ENCODE measurements at regions not wholly inside any gene's neighbourhood (a gene's known extent, or its start where the extent isn't known, plus 50 kb on each side); places are given as distances from the start of the nearest gene placed in this dataset.
A peak's percentile ranks its signal among the peaks of the same experiment; 100 is the strongest.

DNA sequence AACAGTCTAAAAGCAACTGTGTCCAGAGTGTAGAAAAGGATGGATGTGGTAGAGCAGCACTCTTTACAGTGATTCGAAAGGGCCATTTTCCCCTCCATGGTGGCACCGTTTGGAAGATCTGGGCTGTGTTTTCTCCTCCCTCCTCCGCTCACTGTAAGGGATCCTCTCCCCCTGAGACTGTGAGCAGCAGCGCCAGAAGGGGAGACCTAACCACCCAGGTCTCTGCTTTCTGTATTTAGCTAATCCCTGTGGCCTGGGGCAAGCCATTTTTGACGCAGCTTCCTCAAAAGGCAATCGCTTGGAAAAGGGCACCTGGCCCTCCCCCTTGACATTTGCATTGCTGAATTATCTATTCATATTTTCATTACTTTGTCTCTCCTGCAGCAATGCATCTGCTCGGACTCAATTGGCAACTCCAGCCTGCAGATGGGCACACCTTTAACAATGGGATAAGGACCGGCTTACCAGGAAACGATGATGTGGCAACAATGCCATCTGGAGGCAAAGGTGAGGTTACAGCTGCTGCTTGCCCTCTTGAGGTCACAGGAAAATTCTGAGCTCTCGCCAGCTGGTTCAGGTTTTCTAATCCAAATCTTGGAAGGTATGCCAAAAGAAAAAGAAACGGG lies 244.3 kb upstream of the WWC1 start:
- ChIA-PET CTCF (interaction anchor here (0.6 to 2.4 kb wide), 74 partner anchors 8 to 1068 kb away, joined by 3 to 29 read pairs (median 4); partner anchors contain the start of gene TENM2), POLR2A (interaction anchor here (0.5 kb wide), 1 partner anchor 558 kb away, joined by 3 read pairs; no protein-coding TSS in a partner anchor)
- ATAC-seq (peak; percentile 93), DNase-seq (ENCODE audit: low spot score) (peak; percentile 72)
- Mint-ChIP-seq H3K9me3 (no peaks in the 10 kb centered on the region), H3K27ac (no peak overlapping the region; the same call in 1 of the 2 replicates), H3K36me3 (no peaks in the 10 kb centered on the region), H3K4me3 (0 out of 2 replicates have a peak overlapping the region, but pooled peaks have one; percentile 13), H3K27me3 (ENCODE audit: low read depth) (no peaks in the 10 kb centered on the region), H3K4me1 (peaks cover 25% of the 10 kb centered on the region)
- TF ChIP-seq FOXK1 (CRISPR knock-in tag; IDR thresholded peaks at IDR 0.05) = no peak

DNA sequence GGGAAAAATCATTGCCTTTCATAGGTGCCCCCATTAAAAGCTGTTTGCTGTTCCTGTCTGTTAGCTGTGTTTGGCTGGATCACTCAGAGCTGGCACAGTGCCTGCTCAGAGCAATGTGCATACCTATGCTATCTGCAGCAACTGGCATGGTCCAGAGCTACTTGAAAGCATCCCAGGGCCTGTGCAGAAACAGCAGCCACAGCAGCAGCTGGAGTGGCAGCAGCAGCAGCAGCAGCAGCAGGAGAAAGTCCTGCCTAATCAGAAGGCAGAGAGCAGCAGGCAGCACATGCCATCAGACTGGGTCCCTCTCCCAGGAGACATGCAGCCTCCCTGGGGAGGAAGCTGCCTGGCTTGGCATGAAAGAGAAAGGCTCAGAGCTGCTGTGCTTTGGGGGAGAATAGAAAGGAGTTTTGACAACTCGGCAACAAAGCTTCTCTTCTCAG lies 243.8 kb upstream of the WWC1 start:
- peaks cover 25% of the 10 kb centered on the region for H3K4me1 Mint-ChIP-seq
- no peaks in the 10 kb centered on the region for H3K27me3 Mint-ChIP-seq (ENCODE audit: low read depth)
- no peaks in the 10 kb centered on the region for H3K36me3 Mint-ChIP-seq
- ChIA-PET POLR2A (interaction anchor here (0.5 to 0.6 kb wide), 2 partner anchors 351 to 557 kb away, joined by 3 to 5 read pairs; no protein-coding TSS in a partner anchor), CTCF (interaction anchor here (0.6 to 2.4 kb wide), 74 partner anchors 8 to 1069 kb away, joined by 3 to 29 read pairs (median 4); partner anchors contain the start of gene TENM2)
- TF ChIP-seq GTF2I (CRISPR knock-in tag; conservative IDR thresholded peaks at IDR 0.05) (no peak), FOXP1 (CRISPR knock-in tag; IDR thresholded peaks at IDR 0.05; ENCODE audit: borderline replicate concordance) (0 out of 2 replicates have a peak, but pooled peaks have one; percentile 41)
- TF ChIP-seq, protein P1, sequence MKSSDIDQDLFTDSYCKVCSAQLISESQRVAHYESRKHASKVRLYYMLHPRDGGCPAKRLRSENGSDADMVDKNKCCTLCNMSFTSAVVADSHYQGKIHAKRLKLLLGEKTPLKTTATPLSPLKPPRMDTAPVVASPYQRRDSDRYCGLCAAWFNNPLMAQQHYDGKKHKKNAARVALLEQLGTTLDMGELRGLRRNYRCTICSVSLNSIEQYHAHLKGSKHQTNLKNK (CRISPR knock-in tag; IDR thresholded peaks at IDR 0.05) = no peak
- ATAC-seq (peak; percentile 62), DNase-seq (ENCODE audit: low spot score) (peak; percentile 11)
- no peaks in the 10 kb centered on the region for H3K9me3 Mint-ChIP-seq
- 0 out of 2 replicates have a peak overlapping the region, but pooled peaks have one; percentile 13 for H3K4me3 Mint-ChIP-seq
- H3K27ac Mint-ChIP-seq = 0 out of 2 replicates have a peak overlapping the region, but pooled peaks have one; percentile 2

DNA sequence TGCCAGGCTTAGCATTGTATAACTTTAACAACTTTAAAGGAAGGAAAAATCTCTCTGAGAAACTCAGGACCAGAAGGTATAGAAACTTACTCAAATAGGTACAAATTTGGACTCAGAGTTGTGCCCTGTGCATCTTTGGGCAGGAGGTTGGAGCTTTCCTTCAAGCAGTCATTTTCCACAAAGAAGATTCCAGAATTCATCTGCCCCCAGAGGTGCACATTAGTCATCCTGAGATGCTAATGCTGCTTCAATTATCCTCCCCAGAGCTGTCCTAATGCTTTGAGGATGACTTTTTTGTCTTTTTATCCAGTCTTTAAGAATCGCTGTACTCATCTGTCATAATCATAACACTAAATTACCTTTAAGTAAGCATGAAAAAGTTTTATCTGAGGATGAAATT lies 243.0 kb upstream of the WWC1 start:
- Mint-ChIP-seq H3K9me3 (no peaks in the 10 kb centered on the region), H3K27me3 (ENCODE audit: low read depth) (no peaks in the 10 kb centered on the region), H3K27ac (no peak overlapping the region), H3K36me3 (no peaks in the 10 kb centered on the region), H3K4me1 (peaks cover 25% of the 10 kb centered on the region), H3K4me3 (no peak overlapping the region)
- DNase-seq (ENCODE audit: low spot score) (no peak), ATAC-seq (no peak)
- ChIA-PET CTCF (interaction anchor here (1.0 to 2.4 kb wide), 18 partner anchors 7 to 804 kb away, joined by 3 to 29 read pairs (median 7); no protein-coding TSS in a partner anchor), POLR2A (no interaction called here)
- TF ChIP-seq, protein P2, sequence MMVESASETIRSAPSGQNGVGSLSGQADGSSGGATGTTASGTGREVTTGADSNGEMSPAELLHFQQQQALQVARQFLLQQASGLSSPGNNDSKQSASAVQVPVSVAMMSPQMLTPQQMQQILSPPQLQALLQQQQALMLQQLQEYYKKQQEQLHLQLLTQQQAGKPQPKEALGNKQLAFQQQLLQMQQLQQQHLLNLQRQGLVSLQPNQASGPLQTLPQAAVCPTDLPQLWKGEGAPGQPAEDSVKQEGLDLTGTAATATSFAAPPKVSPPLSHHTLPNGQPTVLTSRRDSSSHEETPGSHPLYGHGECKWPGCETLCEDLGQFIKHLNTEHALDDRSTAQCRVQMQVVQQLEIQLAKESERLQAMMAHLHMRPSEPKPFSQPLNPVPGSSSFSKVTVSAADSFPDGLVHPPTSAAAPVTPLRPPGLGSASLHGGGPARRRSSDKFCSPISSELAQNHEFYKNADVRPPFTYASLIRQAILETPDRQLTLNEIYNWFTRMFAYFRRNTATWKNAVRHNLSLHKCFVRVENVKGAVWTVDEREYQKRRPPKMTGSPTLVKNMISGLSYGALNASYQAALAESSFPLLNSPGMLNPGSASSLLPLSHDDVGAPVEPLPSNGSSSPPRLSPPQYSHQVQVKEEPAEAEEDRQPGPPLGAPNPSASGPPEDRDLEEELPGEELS (CRISPR knock-in tag; IDR thresholded peaks at IDR 0.05) = no peak
- TF ChIP-seq, protein P3, sequence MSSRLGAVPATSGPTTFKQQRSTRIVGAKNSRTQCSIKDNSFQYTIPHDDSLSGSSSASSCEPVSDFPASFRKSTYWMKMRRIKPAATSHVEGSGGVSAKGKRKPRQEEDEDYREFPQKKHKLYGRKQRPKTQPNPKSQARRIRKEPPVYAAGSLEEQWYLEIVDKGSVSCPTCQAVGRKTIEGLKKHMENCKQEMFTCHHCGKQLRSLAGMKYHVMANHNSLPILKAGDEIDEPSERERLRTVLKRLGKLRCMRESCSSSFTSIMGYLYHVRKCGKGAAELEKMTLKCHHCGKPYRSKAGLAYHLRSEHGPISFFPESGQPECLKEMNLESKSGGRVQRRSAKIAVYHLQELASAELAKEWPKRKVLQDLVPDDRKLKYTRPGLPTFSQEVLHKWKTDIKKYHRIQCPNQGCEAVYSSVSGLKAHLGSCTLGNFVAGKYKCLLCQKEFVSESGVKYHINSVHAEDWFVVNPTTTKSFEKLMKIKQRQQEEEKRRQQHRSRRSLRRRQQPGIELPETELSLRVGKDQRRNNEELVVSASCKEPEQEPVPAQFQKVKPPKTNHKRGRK (CRISPR knock-in tag; IDR thresholded peaks at IDR 0.05; ENCODE audit: borderline replicate concordance) = no peak
- TF ChIP-seq NFE2L1 (CRISPR knock-in tag; IDR thresholded peaks at IDR 0.05) = no peak
- TF ChIP-seq, protein P4, sequence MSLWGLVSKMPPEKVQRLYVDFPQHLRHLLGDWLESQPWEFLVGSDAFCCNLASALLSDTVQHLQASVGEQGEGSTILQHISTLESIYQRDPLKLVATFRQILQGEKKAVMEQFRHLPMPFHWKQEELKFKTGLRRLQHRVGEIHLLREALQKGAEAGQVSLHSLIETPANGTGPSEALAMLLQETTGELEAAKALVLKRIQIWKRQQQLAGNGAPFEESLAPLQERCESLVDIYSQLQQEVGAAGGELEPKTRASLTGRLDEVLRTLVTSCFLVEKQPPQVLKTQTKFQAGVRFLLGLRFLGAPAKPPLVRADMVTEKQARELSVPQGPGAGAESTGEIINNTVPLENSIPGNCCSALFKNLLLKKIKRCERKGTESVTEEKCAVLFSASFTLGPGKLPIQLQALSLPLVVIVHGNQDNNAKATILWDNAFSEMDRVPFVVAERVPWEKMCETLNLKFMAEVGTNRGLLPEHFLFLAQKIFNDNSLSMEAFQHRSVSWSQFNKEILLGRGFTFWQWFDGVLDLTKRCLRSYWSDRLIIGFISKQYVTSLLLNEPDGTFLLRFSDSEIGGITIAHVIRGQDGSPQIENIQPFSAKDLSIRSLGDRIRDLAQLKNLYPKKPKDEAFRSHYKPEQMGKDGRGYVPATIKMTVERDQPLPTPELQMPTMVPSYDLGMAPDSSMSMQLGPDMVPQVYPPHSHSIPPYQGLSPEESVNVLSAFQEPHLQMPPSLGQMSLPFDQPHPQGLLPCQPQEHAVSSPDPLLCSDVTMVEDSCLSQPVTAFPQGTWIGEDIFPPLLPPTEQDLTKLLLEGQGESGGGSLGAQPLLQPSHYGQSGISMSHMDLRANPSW (CRISPR knock-in tag; conservative IDR thresholded peaks at IDR 0.05; ENCODE audit: low read depth) = no peak
- TF ChIP-seq SOX15 (CRISPR knock-in tag; IDR thresholded peaks at IDR 0.05) = no peak
- TF ChIP-seq ETV6 (CRISPR knock-in tag; IDR thresholded peaks at IDR 0.05) = no peak
- TF ChIP-seq FOXJ3 (CRISPR knock-in tag; IDR thresholded peaks at IDR 0.05; ENCODE audit: borderline replicate concordance) = no peak
- TF ChIP-seq ELF4 (CRISPR knock-in tag; IDR thresholded peaks at IDR 0.05; ENCODE audit: low read depth) = no peak
- no peak for TF ChIP-seq TCF7 (CRISPR knock-in tag; IDR thresholded peaks at IDR 0.05; ENCODE audit: low read depth)
- no peak for TF ChIP-seq SMAD3 (CRISPR knock-in tag; IDR thresholded peaks at IDR 0.05; ENCODE audit: borderline replicate concordance)
- TF ChIP-seq, protein P5, sequence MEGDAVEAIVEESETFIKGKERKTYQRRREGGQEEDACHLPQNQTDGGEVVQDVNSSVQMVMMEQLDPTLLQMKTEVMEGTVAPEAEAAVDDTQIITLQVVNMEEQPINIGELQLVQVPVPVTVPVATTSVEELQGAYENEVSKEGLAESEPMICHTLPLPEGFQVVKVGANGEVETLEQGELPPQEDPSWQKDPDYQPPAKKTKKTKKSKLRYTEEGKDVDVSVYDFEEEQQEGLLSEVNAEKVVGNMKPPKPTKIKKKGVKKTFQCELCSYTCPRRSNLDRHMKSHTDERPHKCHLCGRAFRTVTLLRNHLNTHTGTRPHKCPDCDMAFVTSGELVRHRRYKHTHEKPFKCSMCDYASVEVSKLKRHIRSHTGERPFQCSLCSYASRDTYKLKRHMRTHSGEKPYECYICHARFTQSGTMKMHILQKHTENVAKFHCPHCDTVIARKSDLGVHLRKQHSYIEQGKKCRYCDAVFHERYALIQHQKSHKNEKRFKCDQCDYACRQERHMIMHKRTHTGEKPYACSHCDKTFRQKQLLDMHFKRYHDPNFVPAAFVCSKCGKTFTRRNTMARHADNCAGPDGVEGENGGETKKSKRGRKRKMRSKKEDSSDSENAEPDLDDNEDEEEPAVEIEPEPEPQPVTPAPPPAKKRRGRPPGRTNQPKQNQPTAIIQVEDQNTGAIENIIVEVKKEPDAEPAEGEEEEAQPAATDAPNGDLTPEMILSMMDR (IDR thresholded peaks at IDR 0.05) = no peak
- no peak for TF ChIP-seq ZNF232 (CRISPR knock-in tag; IDR thresholded peaks at IDR 0.05)
- TF ChIP-seq, protein P6, sequence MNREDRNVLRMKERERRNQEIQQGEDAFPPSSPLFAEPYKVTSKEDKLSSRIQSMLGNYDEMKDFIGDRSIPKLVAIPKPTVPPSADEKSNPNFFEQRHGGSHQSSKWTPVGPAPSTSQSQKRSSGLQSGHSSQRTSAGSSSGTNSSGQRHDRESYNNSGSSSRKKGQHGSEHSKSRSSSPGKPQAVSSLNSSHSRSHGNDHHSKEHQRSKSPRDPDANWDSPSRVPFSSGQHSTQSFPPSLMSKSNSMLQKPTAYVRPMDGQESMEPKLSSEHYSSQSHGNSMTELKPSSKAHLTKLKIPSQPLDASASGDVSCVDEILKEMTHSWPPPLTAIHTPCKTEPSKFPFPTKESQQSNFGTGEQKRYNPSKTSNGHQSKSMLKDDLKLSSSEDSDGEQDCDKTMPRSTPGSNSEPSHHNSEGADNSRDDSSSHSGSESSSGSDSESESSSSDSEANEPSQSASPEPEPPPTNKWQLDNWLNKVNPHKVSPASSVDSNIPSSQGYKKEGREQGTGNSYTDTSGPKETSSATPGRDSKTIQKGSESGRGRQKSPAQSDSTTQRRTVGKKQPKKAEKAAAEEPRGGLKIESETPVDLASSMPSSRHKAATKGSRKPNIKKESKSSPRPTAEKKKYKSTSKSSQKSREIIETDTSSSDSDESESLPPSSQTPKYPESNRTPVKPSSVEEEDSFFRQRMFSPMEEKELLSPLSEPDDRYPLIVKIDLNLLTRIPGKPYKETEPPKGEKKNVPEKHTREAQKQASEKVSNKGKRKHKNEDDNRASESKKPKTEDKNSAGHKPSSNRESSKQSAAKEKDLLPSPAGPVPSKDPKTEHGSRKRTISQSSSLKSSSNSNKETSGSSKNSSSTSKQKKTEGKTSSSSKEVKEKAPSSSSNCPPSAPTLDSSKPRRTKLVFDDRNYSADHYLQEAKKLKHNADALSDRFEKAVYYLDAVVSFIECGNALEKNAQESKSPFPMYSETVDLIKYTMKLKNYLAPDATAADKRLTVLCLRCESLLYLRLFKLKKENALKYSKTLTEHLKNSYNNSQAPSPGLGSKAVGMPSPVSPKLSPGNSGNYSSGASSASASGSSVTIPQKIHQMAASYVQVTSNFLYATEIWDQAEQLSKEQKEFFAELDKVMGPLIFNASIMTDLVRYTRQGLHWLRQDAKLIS (CRISPR knock-in tag; IDR thresholded peaks at IDR 0.05; ENCODE audit: borderline replicate concordance) = no peak
- TF ChIP-seq NR2C2 (CRISPR knock-in tag; IDR thresholded peaks at IDR 0.05) = no peak
